Bronchial epithelial cell (primary cell): ENCODE measurements at regions not wholly inside any gene's neighbourhood (a gene's known extent, or its start where the extent isn't known, plus 50 kb on each side); places are given as distances from the start of the nearest gene placed in this dataset.
A peak's percentile ranks its signal among the peaks of the same experiment; 100 is the strongest.
"Not testable (repeated sequence)": the region's sequence is repeated elsewhere in the genome, so short reads cannot be mapped to it uniquely, and the experiment has no call there.

Experiments used
- DNase-seq: peaks from one replicate; pipeline ENCODE4 v3.0.0-alpha.2; 2010; ENCODE audit warnings: low read depth
- FAIRE-seq: peaks from 2 replicates; lab custom pipeline; 2011; peaks lifted over from hg19 to GRCh38; lab: Jason Lieb, UNC
- H3K27me3 ChIP-seq: 2 replicates; pipeline ENCODE4 v1.5.1; 2011; ENCODE audit warnings: low read length; ENCODE audit not compliant: control insufficient read depth, insufficient read depth
- H3K36me3 ChIP-seq: 2 replicates; pipeline ENCODE4 v1.5.1; 2011; ENCODE audit warnings: low read length; ENCODE audit not compliant: control insufficient read depth, insufficient read depth
- H3K4me3 ChIP-seq: 2 replicates; pipeline ENCODE4 v1.5.1; 2011; ENCODE audit warnings: mild to moderate bottlenecking, low read depth, low read length, control low read depth
- CTCF ChIP-seq: IDR thresholded peaks from 2 replicates; pipeline ENCODE4 v1.5.1; 2011; ENCODE audit warnings: mild to moderate bottlenecking, moderate library complexity, low read length, control low read depth, inconsistent platforms; ENCODE audit not compliant: insufficient read depth, severe bottlenecking

GRCh38 chr12:116327992-116328391, 50.5 kb upstream of the MED13L start:
- H3K36me3 ChIP-seq, DNase-seq, H3K4me3 ChIP-seq, FAIRE-seq, H3K27me3 ChIP-seq: not testable (repeated sequence)

GRCh38 chr12:116331876-116332275, 54.4 kb upstream of the MED13L start:
- Histone ChIP-seq H3K36me3 (no peaks in the 10 kb centered on the region), H3K4me3 (no peak overlapping the region), H3K27me3 (no peaks in the 10 kb centered on the region)
- TF ChIP-seq CTCF = no peak
- FAIRE-seq (no peak), DNase-seq (no peak)

GRCh38 chr12:116332705-116333380, 55.4 kb upstream of the MED13L start:
- Histone ChIP-seq H3K4me3 (no peak overlapping the region), H3K27me3 (no peaks in the 10 kb centered on the region), H3K36me3 (no peaks in the 10 kb centered on the region)
- peak; percentile 48 for DNase-seq
- no peak for TF ChIP-seq CTCF
- no peak for FAIRE-seq

- FAIRE-seq = no peak
- no peaks in the 10 kb centered on the region for H3K27me3 ChIP-seq
- H3K36me3 ChIP-seq = no peaks in the 10 kb centered on the region
- no peak for DNase-seq
- no peak for TF ChIP-seq CTCF
- no peak overlapping the region for H3K4me3 ChIP-seq
These were observed 55.9 kb upstream of the MED13L start for GRCh38 chr12:116333402-116333801.

GRCh38 chr12:116336542-116337065, 59.1 kb upstream of the MED13L start:
- DNase-seq (no peak), FAIRE-seq (no peak)
- Histone ChIP-seq H3K4me3 (no peak overlapping the region), H3K36me3 (no peaks in the 10 kb centered on the region), H3K27me3 (no peaks in the 10 kb centered on the region)
- TF ChIP-seq CTCF = no peak

GRCh38 chr12:116337312-116337711, 59.8 kb upstream of the MED13L start:
- H3K36me3 ChIP-seq = no peaks in the 10 kb centered on the region
- no peak for DNase-seq
- no peaks in the 10 kb centered on the region for H3K27me3 ChIP-seq
- H3K4me3 ChIP-seq = no peak overlapping the region
- TF ChIP-seq CTCF = no peak
- no peak for FAIRE-seq
